Cardiac muscle cell (in vitro differentiated cells and primary cell): ENCODE measurements at regions not wholly inside any gene's neighbourhood (a gene's known extent, or its start where the extent isn't known, plus 50 kb on each side); places are given as distances from the start of the nearest gene placed in this dataset.

Source experiments
- DNase-seq, 2 donors: peaks; one replicate each; pipeline versions ENCODE4 v3.0.0 to v3.0.0-alpha.2; 2010 to 2017; ENCODE audit warnings: low read depth in 1 of 2, low spot score in 1 of 2
- H3K27ac ChIP-seq: fragments of 200-600 bp; sonication (generic); 2 replicates; pipeline ENCODE4 v1.5.1; 2016
- H3K27me3 ChIP-seq: fragments of 200-600 bp; sonication (generic); 2 replicates; pipeline ENCODE4 v1.6.0; 2016; ENCODE audit warnings: control low read depth
- H3K36me3 ChIP-seq: fragments of 200-600 bp; sonication (generic); 2 replicates; pipeline ENCODE4 v1.5.1; 2016; ENCODE audit warnings: control low read depth
- H3K4me1 ChIP-seq: fragments of 200-600 bp; sonication (generic); 2 replicates; pipeline ENCODE4 v1.8.1; 2017; ENCODE audit warnings: low read depth, mild to moderate bottlenecking, mixed run types
- H3K4me3 ChIP-seq: fragments of 200-600 bp; sonication (generic); 2 replicates; pipeline ENCODE4 v1.5.1; 2016; ENCODE audit warnings: mild to moderate bottlenecking
- H3K9me3 ChIP-seq: fragments of 200-600 bp; sonication (generic); 2 replicates; pipeline ENCODE4 v1.5.1; 2017; ENCODE audit warnings: low read depth, mild to moderate bottlenecking, control low read depth
- CTCF ChIP-seq: IDR thresholded peaks from 2 replicates; pipeline ENCODE4 v1.5.1; 2012; ENCODE audit warnings: low read depth, mild to moderate bottlenecking, low read length

DNA sequence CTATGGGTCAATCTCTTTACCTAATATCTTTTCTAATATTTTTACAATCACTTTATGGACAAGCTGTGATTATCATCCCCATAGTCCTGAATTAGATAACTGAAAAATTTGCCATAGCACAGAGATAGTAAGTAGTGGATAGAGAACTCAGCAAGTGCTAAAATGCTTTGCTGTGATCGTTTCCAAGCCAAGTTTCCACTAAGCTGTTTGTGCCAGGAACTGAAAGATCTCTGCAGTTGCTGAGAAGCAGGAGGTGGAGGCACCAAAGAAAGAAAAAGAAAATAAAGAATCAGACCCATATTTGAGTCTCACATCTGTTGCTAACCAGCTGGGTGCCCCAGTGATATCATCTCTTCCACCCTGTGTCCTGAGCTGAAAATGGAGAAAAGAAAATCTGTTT lies 605.6 kb upstream of the BOD1L1 start:
- Histone ChIP-seq H3K4me1 (no peaks in the 10 kb centered on the region), H3K4me3 (no peak overlapping the region), H3K27me3 (no peaks in the 10 kb centered on the region), H3K36me3 (no peaks in the 10 kb centered on the region), H3K9me3 (no peaks in the 10 kb centered on the region), H3K27ac (no peak overlapping the region)
- peak in 1 of 2 donors; percentile 7 for DNase-seq
- no peak for TF ChIP-seq CTCF

DNA sequence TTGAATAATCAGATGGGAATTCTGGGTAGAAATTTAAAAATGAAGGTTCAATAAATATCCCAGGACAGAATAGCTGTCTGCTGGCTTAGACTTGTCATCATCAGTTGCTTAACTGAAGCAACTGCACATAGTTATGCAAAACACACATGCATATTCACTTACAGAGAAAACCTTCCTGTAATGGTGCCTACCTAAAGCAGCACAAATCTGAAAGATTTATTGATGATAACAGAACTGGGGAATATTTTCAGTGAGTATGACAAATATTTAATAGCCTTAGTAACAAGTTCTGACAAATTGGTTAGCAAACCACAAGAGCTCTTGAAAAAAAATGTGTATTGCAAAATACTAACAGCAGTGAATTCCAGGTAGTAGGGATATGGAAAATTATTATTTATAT lies 606.8 kb upstream of the BOD1L1 start:
- Histone ChIP-seq H3K27ac (no peak overlapping the region), H3K36me3 (no peaks in the 10 kb centered on the region), H3K27me3 (no peaks in the 10 kb centered on the region), H3K4me1 (no peaks in the 10 kb centered on the region), H3K4me3 (no peak overlapping the region), H3K9me3 (no peaks in the 10 kb centered on the region)
- DNase-seq: no peak
- no peak for TF ChIP-seq CTCF

DNA sequence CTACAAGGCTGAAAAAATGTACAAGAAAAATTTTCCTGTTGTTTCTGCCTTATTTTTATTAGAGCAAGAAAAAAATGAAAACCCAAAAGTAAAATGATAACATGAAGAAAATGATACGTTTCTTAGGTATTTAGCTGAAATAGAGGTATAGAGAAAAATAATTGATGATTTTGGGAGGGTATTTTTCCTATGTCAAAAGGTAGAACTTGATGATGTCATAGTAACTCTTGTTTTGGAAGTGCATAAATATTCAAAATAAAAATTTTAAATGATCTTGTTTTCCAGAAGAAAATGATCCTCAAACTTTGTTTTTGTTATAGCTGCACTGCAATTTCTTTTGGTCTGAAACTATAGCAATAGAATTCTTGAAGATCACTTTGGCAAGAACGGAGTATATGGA lies 608.8 kb upstream of the BOD1L1 start:
- no peak overlapping the region for H3K4me3 ChIP-seq
- no peaks in the 10 kb centered on the region for H3K36me3 ChIP-seq
- no peaks in the 10 kb centered on the region for H3K27me3 ChIP-seq
- TF ChIP-seq CTCF: no peak
- H3K4me1 ChIP-seq: no peaks in the 10 kb centered on the region
- H3K27ac ChIP-seq: no peak overlapping the region
- no peaks in the 10 kb centered on the region for H3K9me3 ChIP-seq
- DNase-seq: no peak

- no peak overlapping the region for H3K4me3 ChIP-seq
- TF ChIP-seq CTCF: no peak
- H3K4me1 ChIP-seq: no peaks in the 10 kb centered on the region
- DNase-seq: no peak
- no peak overlapping the region for H3K27ac ChIP-seq
- H3K27me3 ChIP-seq: no peaks in the 10 kb centered on the region
- H3K9me3 ChIP-seq: no peaks in the 10 kb centered on the region
- H3K36me3 ChIP-seq: no peaks in the 10 kb centered on the region
Measured at GRCh38 chr4:14237911-14238310, 610.4 kb upstream of the BOD1L1 start.

DNA sequence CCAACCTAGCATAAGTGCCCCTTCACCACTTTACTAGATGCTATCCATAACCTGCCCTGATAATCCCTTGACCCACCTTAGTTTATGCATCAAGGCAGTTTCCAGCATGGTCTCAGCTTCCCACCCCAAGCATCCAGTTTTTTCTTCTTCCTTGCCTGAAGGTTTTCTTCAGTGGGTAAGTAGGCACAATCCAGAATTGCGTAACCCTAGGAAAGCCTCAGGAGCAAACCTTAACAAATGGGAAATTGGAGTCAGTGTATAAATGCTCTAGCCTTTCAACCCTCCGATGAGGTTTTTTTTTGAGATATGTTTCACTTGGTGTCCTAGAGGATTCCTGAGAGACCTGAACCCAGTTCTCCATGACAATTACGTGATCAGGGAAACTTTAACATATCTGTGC lies 614.0 kb upstream of the BOD1L1 start:
- H3K27me3 ChIP-seq: no peaks in the 10 kb centered on the region

More for the DNA sequence above, 614.0 kb upstream of the BOD1L1 start:
- TF ChIP-seq CTCF: no peak
- H3K27ac ChIP-seq: no peak overlapping the region
- H3K9me3 ChIP-seq: no peaks in the 10 kb centered on the region
- no peaks in the 10 kb centered on the region for H3K36me3 ChIP-seq
- no peaks in the 10 kb centered on the region for H3K4me1 ChIP-seq
- no peak overlapping the region for H3K4me3 ChIP-seq
- peak in 1 of 2 donors; percentile 18 for DNase-seq
